ENCODE measurements at regions not wholly inside any gene's neighbourhood (a gene's known extent, or its start where the extent isn't known, plus 50 kb on each side); places are given as distances from the start of the nearest gene placed in this dataset.
"Not testable (repeated sequence)": the region's sequence is repeated elsewhere in the genome, so short reads cannot be mapped to it uniquely, and the experiment has no call there.

DNA sequence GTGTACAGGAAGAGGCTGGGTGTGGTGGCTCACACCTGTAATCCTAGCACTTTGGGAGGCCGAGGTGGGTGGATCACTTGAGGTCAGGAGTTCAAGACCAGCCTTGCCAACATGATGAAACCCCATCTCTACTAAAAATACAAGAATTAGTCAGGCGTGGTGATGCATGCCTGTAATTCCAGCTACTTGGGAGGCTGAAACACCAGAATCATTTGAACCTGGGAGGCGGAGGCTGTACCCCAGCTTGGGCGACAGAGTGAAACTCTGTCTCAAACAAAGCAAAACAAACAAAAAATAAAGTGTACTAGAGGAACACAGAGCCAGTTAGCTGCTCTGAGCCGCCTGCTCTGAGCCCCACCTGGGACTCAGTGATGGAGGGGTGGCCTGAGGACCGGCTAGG lies 61.5 kb upstream of the EMX2 start:
- not testable (repeated sequence) for H2BK120ac ChIP-seq (ENCODE audit: insufficient read depth, low read length, poor library complexity); H4K8ac ChIP-seq (ENCODE audit: low read depth, low read length); H2BK12ac ChIP-seq (ENCODE audit: low read length); H3K9me3 ChIP-seq (ENCODE audit: insufficient read depth, low read depth, low read length); H3K23ac ChIP-seq (ENCODE audit: low read length); H3K4me3 ChIP-seq (ENCODE audit: low read depth, low read length); H4K91ac ChIP-seq (ENCODE audit: low read depth, low read length); H2BK5ac ChIP-seq (ENCODE audit: low read depth, low read length, poor library complexity); H3K79me1 ChIP-seq (ENCODE audit: low read length); H3K27me3 ChIP-seq (ENCODE audit: insufficient read depth, low read length); H3K36me3 ChIP-seq (ENCODE audit: control insufficient read depth in 1 of 2, insufficient read depth in 2 of 2, low read length in 2 of 2); H4K12ac ChIP-seq (ENCODE audit: low read depth, low read length); H3K18ac ChIP-seq (ENCODE audit: low read length); H3K4me2 ChIP-seq (ENCODE audit: low read length); H3K9ac ChIP-seq (ENCODE audit: low read length); H3K14ac ChIP-seq (ENCODE audit: low read length); H3K79me2 ChIP-seq (ENCODE audit: control insufficient read depth, insufficient read depth, low read length, poor library complexity); H3K4ac ChIP-seq (ENCODE audit: low read depth, low read length); H3K27ac ChIP-seq (ENCODE audit: low read depth, low read length); DNase-seq; H2AFZ ChIP-seq (ENCODE audit: insufficient read depth, low read length, poor library complexity); H3K4me1 ChIP-seq (ENCODE audit: control insufficient read depth in 1 of 2, insufficient read depth in 2 of 2, low read length in 2 of 2); H2AK5ac ChIP-seq (ENCODE audit: low read length)
- no CpG with 5 or more reads among the region's 6 CpGs for WGBS (ENCODE audit: extremely low coverage, insufficient coverage, insufficient read length)

GRCh38 chr10:117480097-117480496 lies 62.4 kb upstream of the EMX2 start:
- no peak overlapping the region for H2BK12ac ChIP-seq (ENCODE audit: low read length)
- peaks cover 0 to 3% of the 10 kb centered on the region in 2 experiments for H3K4me1 ChIP-seq (ENCODE audit: control insufficient read depth in 1 of 2, insufficient read depth in 2 of 2, low read length in 2 of 2)
- no peaks in the 10 kb centered on the region for H3K36me3 ChIP-seq (ENCODE audit: control insufficient read depth in 1 of 2, insufficient read depth in 2 of 2, low read length in 2 of 2)
- H3K23ac ChIP-seq (ENCODE audit: low read length): no peak overlapping the region
- no peak overlapping the region for H3K4me3 ChIP-seq (ENCODE audit: low read depth, low read length)
- H3K9ac ChIP-seq (ENCODE audit: low read length): no peak overlapping the region
- H2BK5ac ChIP-seq (ENCODE audit: low read depth, low read length, poor library complexity): no peak overlapping the region
- no peak overlapping the region for H4K12ac ChIP-seq (ENCODE audit: low read depth, low read length)
- H3K14ac ChIP-seq (ENCODE audit: low read length): no peak overlapping the region
- H3K27ac ChIP-seq (ENCODE audit: low read depth, low read length): no peak overlapping the region
- no peak overlapping the region for H4K91ac ChIP-seq (ENCODE audit: low read depth, low read length)
- H3K9me3 ChIP-seq (ENCODE audit: insufficient read depth, low read depth, low read length): peaks cover 3% of the 10 kb centered on the region
- no peak overlapping the region for H2AFZ ChIP-seq (ENCODE audit: insufficient read depth, low read length, poor library complexity)
- no peaks in the 10 kb centered on the region for H3K79me2 ChIP-seq (ENCODE audit: control insufficient read depth, insufficient read depth, low read length, poor library complexity)
- no peak for DNase-seq
- H3K79me1 ChIP-seq (ENCODE audit: low read length): no peaks in the 10 kb centered on the region
- WGBS (ENCODE audit: extremely low coverage, insufficient coverage, insufficient read length): no CpG with 5 or more reads among the region's 1 CpG
- no peak overlapping the region for H3K4me2 ChIP-seq (ENCODE audit: low read length)
- no peak overlapping the region for H4K8ac ChIP-seq (ENCODE audit: low read depth, low read length)
- H3K18ac ChIP-seq (ENCODE audit: low read length): no peak overlapping the region
- H2BK120ac ChIP-seq (ENCODE audit: insufficient read depth, low read length, poor library complexity): no peak overlapping the region
- no peak overlapping the region for H2AK5ac ChIP-seq (ENCODE audit: low read length)
- H3K27me3 ChIP-seq (ENCODE audit: insufficient read depth, low read length): no peaks in the 10 kb centered on the region
- no peak overlapping the region for H3K4ac ChIP-seq (ENCODE audit: low read depth, low read length)

- Histone ChIP-seq H3K79me1 (ENCODE audit: low read length) (no peaks in the 10 kb centered on the region), H2AFZ (ENCODE audit: insufficient read depth, low read length, poor library complexity) (no peak overlapping the region), H2BK12ac (ENCODE audit: low read length) (no peak overlapping the region), H3K4ac (ENCODE audit: low read depth, low read length) (no peak overlapping the region), H3K4me2 (ENCODE audit: low read length) (no peak overlapping the region), H4K8ac (ENCODE audit: low read depth, low read length) (no peak overlapping the region), H3K27ac (ENCODE audit: low read depth, low read length) (no peak overlapping the region), H2BK120ac (ENCODE audit: insufficient read depth, low read length, poor library complexity) (no peak overlapping the region), H3K4me3 (ENCODE audit: low read depth, low read length) (no peak overlapping the region), H4K12ac (ENCODE audit: low read depth, low read length) (no peak overlapping the region), H2BK5ac (ENCODE audit: low read depth, low read length, poor library complexity) (no peak overlapping the region), H3K14ac (ENCODE audit: low read length) (no peak overlapping the region), H3K27me3 (ENCODE audit: insufficient read depth, low read length) (no peaks in the 10 kb centered on the region), H2AK5ac (ENCODE audit: low read length) (no peak overlapping the region), H3K9me3 (ENCODE audit: insufficient read depth, low read depth, low read length) (peaks cover 3% of the 10 kb centered on the region), H4K91ac (ENCODE audit: low read depth, low read length) (no peak overlapping the region), H3K79me2 (ENCODE audit: control insufficient read depth, insufficient read depth, low read length, poor library complexity) (no peaks in the 10 kb centered on the region), H3K36me3 (ENCODE audit: control insufficient read depth in 1 of 2, insufficient read depth in 2 of 2, low read length in 2 of 2) (no peaks in the 10 kb centered on the region), H3K9ac (ENCODE audit: low read length) (no peak overlapping the region), H3K23ac (ENCODE audit: low read length) (no peak overlapping the region), H3K18ac (ENCODE audit: low read length) (no peak overlapping the region), H3K4me1 (ENCODE audit: control insufficient read depth in 1 of 2, insufficient read depth in 2 of 2, low read length in 2 of 2) (peaks cover 0 to 3% of the 10 kb centered on the region in 2 experiments)
- DNase-seq: peak; percentile 44 to 60
- WGBS (ENCODE audit: extremely low coverage, insufficient coverage, insufficient read length): no CpG with 5 or more reads among the region's 5 CpGs
Observed at GRCh38 chr10:117477961-117478670, 64.4 kb upstream of the EMX2 start.

GRCh38 chr10:117477211-117477947 lies 65.2 kb upstream of the EMX2 start:
- H3K18ac ChIP-seq (ENCODE audit: low read length): no peak overlapping the region
- no CpG with 5 or more reads among the region's 2 CpGs for WGBS (ENCODE audit: extremely low coverage, insufficient coverage, insufficient read length)
- H3K14ac ChIP-seq (ENCODE audit: low read length): no peak overlapping the region
- H3K36me3 ChIP-seq (ENCODE audit: control insufficient read depth in 1 of 2, insufficient read depth in 2 of 2, low read length in 2 of 2): no peaks in the 10 kb centered on the region
- H3K23ac ChIP-seq (ENCODE audit: low read length): no peak overlapping the region
- H2BK120ac ChIP-seq (ENCODE audit: insufficient read depth, low read length, poor library complexity): no peak overlapping the region
- no peaks in the 10 kb centered on the region for H3K79me1 ChIP-seq (ENCODE audit: low read length)
- no peaks in the 10 kb centered on the region for H3K79me2 ChIP-seq (ENCODE audit: control insufficient read depth, insufficient read depth, low read length, poor library complexity)
- peaks cover 3% of the 10 kb centered on the region for H3K9me3 ChIP-seq (ENCODE audit: insufficient read depth, low read depth, low read length)
- peaks cover 0 to 3% of the 10 kb centered on the region in 2 experiments for H3K4me1 ChIP-seq (ENCODE audit: control insufficient read depth in 1 of 2, insufficient read depth in 2 of 2, low read length in 2 of 2)
- no peak overlapping the region for H4K12ac ChIP-seq (ENCODE audit: low read depth, low read length)
- no peak overlapping the region for H3K4me3 ChIP-seq (ENCODE audit: low read depth, low read length)
- no peak overlapping the region for H3K4me2 ChIP-seq (ENCODE audit: low read length)
- no peak overlapping the region for H3K27ac ChIP-seq (ENCODE audit: low read depth, low read length)
- H3K4ac ChIP-seq (ENCODE audit: low read depth, low read length): no peak overlapping the region
- no peaks in the 10 kb centered on the region for H3K27me3 ChIP-seq (ENCODE audit: insufficient read depth, low read length)
- H2BK5ac ChIP-seq (ENCODE audit: low read depth, low read length, poor library complexity): no peak overlapping the region
- no peak overlapping the region for H4K8ac ChIP-seq (ENCODE audit: low read depth, low read length)
- no peak overlapping the region for H2AFZ ChIP-seq (ENCODE audit: insufficient read depth, low read length, poor library complexity)
- no peak overlapping the region for H2BK12ac ChIP-seq (ENCODE audit: low read length)
- no peak overlapping the region for H2AK5ac ChIP-seq (ENCODE audit: low read length)
- DNase-seq: no peak
- no peak overlapping the region for H3K9ac ChIP-seq (ENCODE audit: low read length)
- H4K91ac ChIP-seq (ENCODE audit: low read depth, low read length): no peak overlapping the region

All from trophoblast cell (in vitro differentiated cells and primary cell).